ENCODE measurements at regions not wholly inside any gene's neighbourhood (a gene's known extent, or its start where the extent isn't known, plus 50 kb on each side); places are given as distances from the start of the nearest gene placed in this dataset.

- TF ChIP-seq YY1 (IDR thresholded peaks at IDR 0.05; ENCODE audit: insufficient read depth, insufficient read length) (no peak), ZNF274 (IDR thresholded peaks at IDR 0.05; ENCODE audit: low read depth, low read length) (no peak), SUZ12 (IDR thresholded peaks at IDR 0.05; ENCODE audit: extremely low read depth, insufficient read depth, insufficient read length) (no peak)
- Histone ChIP-seq H3K36me3 (ENCODE audit: insufficient read depth, insufficient read length, low read length) (no peaks in the 10 kb centered on the region), H3K4me1 (ENCODE audit: insufficient read depth, insufficient read length) (no peaks in the 10 kb centered on the region), H3K4me3 (ENCODE audit: insufficient read length, low read depth) (no peak overlapping the region), H3K9me3 (ENCODE audit: insufficient read depth, low read length) (no peaks in the 10 kb centered on the region), H3K27me3 (ENCODE audit: insufficient read depth, insufficient read length) (no peaks in the 10 kb centered on the region), H3K9ac (ENCODE audit: insufficient read length, low read depth) (no peak overlapping the region)
- no peak for DNase-seq (ENCODE audit: low read depth, low spot score)
Measured at GRCh38 chr1:191101960-191102359, 624.3 kb upstream of the BRINP3 start.

- TF ChIP-seq ZNF274 (IDR thresholded peaks at IDR 0.05; ENCODE audit: low read depth, low read length) (no peak), SUZ12 (IDR thresholded peaks at IDR 0.05; ENCODE audit: extremely low read depth, insufficient read depth, insufficient read length) (no peak), YY1 (IDR thresholded peaks at IDR 0.05; ENCODE audit: insufficient read depth, insufficient read length) (no peak)
- no peak overlapping the region for H3K4me3 ChIP-seq (ENCODE audit: insufficient read length, low read depth)
- no peak for DNase-seq (ENCODE audit: low read depth, low spot score)
- no peaks in the 10 kb centered on the region for H3K9me3 ChIP-seq (ENCODE audit: insufficient read depth, low read length)
- H3K36me3 ChIP-seq (ENCODE audit: insufficient read depth, insufficient read length, low read length): no peaks in the 10 kb centered on the region
- H3K9ac ChIP-seq (ENCODE audit: insufficient read length, low read depth): no peak overlapping the region
- peaks cover 5% of the 10 kb centered on the region for H3K4me1 ChIP-seq (ENCODE audit: insufficient read depth, insufficient read length)
- H3K27me3 ChIP-seq (ENCODE audit: insufficient read depth, insufficient read length): no peaks in the 10 kb centered on the region
Measured at GRCh38 chr1:191125950-191126349, 648.3 kb upstream of the BRINP3 start.

GRCh38 chr1:191134796-191135195 lies 657.1 kb upstream of the BRINP3 start:
- DNase-seq (ENCODE audit: low read depth, low spot score): no peak
- Histone ChIP-seq H3K4me1 (ENCODE audit: insufficient read depth, insufficient read length) (no peaks in the 10 kb centered on the region), H3K9ac (ENCODE audit: insufficient read length, low read depth) (no peak overlapping the region), H3K27me3 (ENCODE audit: insufficient read depth, insufficient read length) (no peaks in the 10 kb centered on the region), H3K36me3 (ENCODE audit: insufficient read depth, insufficient read length, low read length) (no peaks in the 10 kb centered on the region), H3K9me3 (ENCODE audit: insufficient read depth, low read length) (no peaks in the 10 kb centered on the region), H3K4me3 (ENCODE audit: insufficient read length, low read depth) (no peak overlapping the region)
- TF ChIP-seq YY1 (IDR thresholded peaks at IDR 0.05; ENCODE audit: insufficient read depth, insufficient read length) (no peak), ZNF274 (IDR thresholded peaks at IDR 0.05; ENCODE audit: low read depth, low read length) (no peak), SUZ12 (IDR thresholded peaks at IDR 0.05; ENCODE audit: extremely low read depth, insufficient read depth, insufficient read length) (no peak)

GRCh38 chr1:191140038-191140437 lies 662.4 kb upstream of the BRINP3 start:
- Histone ChIP-seq H3K4me3 (ENCODE audit: insufficient read length, low read depth) (no peak overlapping the region), H3K27me3 (ENCODE audit: insufficient read depth, insufficient read length) (no peaks in the 10 kb centered on the region), H3K9ac (ENCODE audit: insufficient read length, low read depth) (no peak overlapping the region), H3K9me3 (ENCODE audit: insufficient read depth, low read length) (no peaks in the 10 kb centered on the region), H3K4me1 (ENCODE audit: insufficient read depth, insufficient read length) (no peaks in the 10 kb centered on the region), H3K36me3 (ENCODE audit: insufficient read depth, insufficient read length, low read length) (no peaks in the 10 kb centered on the region)
- DNase-seq (ENCODE audit: low read depth, low spot score): no peak
- TF ChIP-seq ZNF274 (IDR thresholded peaks at IDR 0.05; ENCODE audit: low read depth, low read length) (no peak), SUZ12 (IDR thresholded peaks at IDR 0.05; ENCODE audit: extremely low read depth, insufficient read depth, insufficient read length) (no peak), YY1 (IDR thresholded peaks at IDR 0.05; ENCODE audit: insufficient read depth, insufficient read length) (no peak)

GRCh38 chr1:191142748-191143147 lies 665.1 kb upstream of the BRINP3 start:
- Histone ChIP-seq H3K27me3 (ENCODE audit: insufficient read depth, insufficient read length) (no peaks in the 10 kb centered on the region), H3K4me1 (ENCODE audit: insufficient read depth, insufficient read length) (no peaks in the 10 kb centered on the region), H3K4me3 (ENCODE audit: insufficient read length, low read depth) (no peak overlapping the region), H3K36me3 (ENCODE audit: insufficient read depth, insufficient read length, low read length) (no peaks in the 10 kb centered on the region), H3K9me3 (ENCODE audit: insufficient read depth, low read length) (no peaks in the 10 kb centered on the region), H3K9ac (ENCODE audit: insufficient read length, low read depth) (no peak overlapping the region)
- TF ChIP-seq ZNF274 (IDR thresholded peaks at IDR 0.05; ENCODE audit: low read depth, low read length) (no peak), SUZ12 (IDR thresholded peaks at IDR 0.05; ENCODE audit: extremely low read depth, insufficient read depth, insufficient read length) (no peak), YY1 (IDR thresholded peaks at IDR 0.05; ENCODE audit: insufficient read depth, insufficient read length) (no peak)
- no peak for DNase-seq (ENCODE audit: low read depth, low spot score)

GRCh38 chr1:191145834-191146233 lies 668.2 kb upstream of the BRINP3 start:
- TF ChIP-seq YY1 (IDR thresholded peaks at IDR 0.05; ENCODE audit: insufficient read depth, insufficient read length): no peak
- DNase-seq (ENCODE audit: low read depth, low spot score): no peak
- Histone ChIP-seq H3K9ac (ENCODE audit: insufficient read length, low read depth) (no peak overlapping the region), H3K4me1 (ENCODE audit: insufficient read depth, insufficient read length) (no peaks in the 10 kb centered on the region), H3K36me3 (ENCODE audit: insufficient read depth, insufficient read length, low read length) (no peaks in the 10 kb centered on the region), H3K9me3 (ENCODE audit: insufficient read depth, low read length) (no peaks in the 10 kb centered on the region), H3K4me3 (ENCODE audit: insufficient read length, low read depth) (no peak overlapping the region), H3K27me3 (ENCODE audit: insufficient read depth, insufficient read length) (no peaks in the 10 kb centered on the region)

GRCh38 chr1:191151321-191151807 lies 673.7 kb upstream of the BRINP3 start:
- H3K9ac ChIP-seq (ENCODE audit: insufficient read length, low read depth): no peak overlapping the region
- TF ChIP-seq SUZ12 (IDR thresholded peaks at IDR 0.05; ENCODE audit: extremely low read depth, insufficient read depth, insufficient read length) (no peak), YY1 (IDR thresholded peaks at IDR 0.05; ENCODE audit: insufficient read depth, insufficient read length) (no peak), ZNF274 (IDR thresholded peaks at IDR 0.05; ENCODE audit: low read depth, low read length) (no peak)
- no peaks in the 10 kb centered on the region for H3K4me1 ChIP-seq (ENCODE audit: insufficient read depth, insufficient read length)
- H3K27me3 ChIP-seq (ENCODE audit: insufficient read depth, insufficient read length): no peaks in the 10 kb centered on the region
- H3K9me3 ChIP-seq (ENCODE audit: insufficient read depth, low read length): no peaks in the 10 kb centered on the region
- H3K4me3 ChIP-seq (ENCODE audit: insufficient read length, low read depth): no peak overlapping the region
- no peaks in the 10 kb centered on the region for H3K36me3 ChIP-seq (ENCODE audit: insufficient read depth, insufficient read length, low read length)
- no peak for DNase-seq (ENCODE audit: low read depth, low spot score)

- Histone ChIP-seq H3K9me3 (ENCODE audit: insufficient read depth, low read length) (no peaks in the 10 kb centered on the region), H3K36me3 (ENCODE audit: insufficient read depth, insufficient read length, low read length) (no peaks in the 10 kb centered on the region), H3K9ac (ENCODE audit: insufficient read length, low read depth) (no peak overlapping the region), H3K4me1 (ENCODE audit: insufficient read depth, insufficient read length) (no peaks in the 10 kb centered on the region), H3K27me3 (ENCODE audit: insufficient read depth, insufficient read length) (no peaks in the 10 kb centered on the region), H3K4me3 (ENCODE audit: insufficient read length, low read depth) (no peak overlapping the region)
- DNase-seq (ENCODE audit: low read depth, low spot score): no peak
- no peak for TF ChIP-seq SUZ12 (IDR thresholded peaks at IDR 0.05; ENCODE audit: extremely low read depth, insufficient read depth, insufficient read length)
- TF ChIP-seq YY1 (IDR thresholded peaks at IDR 0.05; ENCODE audit: insufficient read depth, insufficient read length): no peak
- TF ChIP-seq ZNF274 (IDR thresholded peaks at IDR 0.05; ENCODE audit: low read depth, low read length): no peak
Measured at GRCh38 chr1:191152776-191153175, 675.1 kb upstream of the BRINP3 start.

Measured in NT2/D1 (cell line).